ENCODE measurements at regions not wholly inside any gene's neighbourhood (a gene's known extent, or its start where the extent isn't known, plus 50 kb on each side); places are given as distances from the start of the nearest gene placed in this dataset.
"Not testable (repeated sequence)": the region's sequence is repeated elsewhere in the genome, so short reads cannot be mapped to it uniquely, and the experiment has no call there.

DNA sequence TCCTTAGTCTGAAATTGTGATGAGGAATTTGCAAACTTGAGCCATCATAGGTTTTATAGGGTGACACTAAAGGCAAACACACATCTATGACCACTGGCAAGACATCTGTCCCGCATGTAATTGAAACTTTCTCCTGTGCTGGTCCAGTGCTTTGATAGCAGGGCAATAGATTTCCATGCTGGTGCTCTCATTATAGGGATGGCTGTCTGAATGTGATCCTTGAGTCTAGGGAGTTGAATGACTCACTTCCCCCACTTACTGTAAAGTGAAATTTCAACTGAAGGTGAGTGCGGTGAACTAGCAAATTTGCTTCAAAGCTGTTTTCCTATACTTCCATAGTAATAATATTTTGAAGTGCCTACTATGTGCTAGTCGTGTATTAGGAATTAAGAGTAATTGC is 1630.0 kb downstream of the STIM2 start:
- no peaks in the 10 kb centered on the region for H4K20me1 ChIP-seq (ENCODE audit: control insufficient read depth, extremely low read depth, insufficient read depth, low read length)
- H3K27ac ChIP-seq (ENCODE audit: insufficient read depth, low read length), result no peak overlapping the region
- no peak overlapping the region for H3K9ac ChIP-seq (ENCODE audit: insufficient read depth, low read length)
- no peak for TF ChIP-seq EZH2 (IDR thresholded peaks at IDR 0.05; ENCODE audit: low read length, missing control alignments)
- TF ChIP-seq, protein P1, sequence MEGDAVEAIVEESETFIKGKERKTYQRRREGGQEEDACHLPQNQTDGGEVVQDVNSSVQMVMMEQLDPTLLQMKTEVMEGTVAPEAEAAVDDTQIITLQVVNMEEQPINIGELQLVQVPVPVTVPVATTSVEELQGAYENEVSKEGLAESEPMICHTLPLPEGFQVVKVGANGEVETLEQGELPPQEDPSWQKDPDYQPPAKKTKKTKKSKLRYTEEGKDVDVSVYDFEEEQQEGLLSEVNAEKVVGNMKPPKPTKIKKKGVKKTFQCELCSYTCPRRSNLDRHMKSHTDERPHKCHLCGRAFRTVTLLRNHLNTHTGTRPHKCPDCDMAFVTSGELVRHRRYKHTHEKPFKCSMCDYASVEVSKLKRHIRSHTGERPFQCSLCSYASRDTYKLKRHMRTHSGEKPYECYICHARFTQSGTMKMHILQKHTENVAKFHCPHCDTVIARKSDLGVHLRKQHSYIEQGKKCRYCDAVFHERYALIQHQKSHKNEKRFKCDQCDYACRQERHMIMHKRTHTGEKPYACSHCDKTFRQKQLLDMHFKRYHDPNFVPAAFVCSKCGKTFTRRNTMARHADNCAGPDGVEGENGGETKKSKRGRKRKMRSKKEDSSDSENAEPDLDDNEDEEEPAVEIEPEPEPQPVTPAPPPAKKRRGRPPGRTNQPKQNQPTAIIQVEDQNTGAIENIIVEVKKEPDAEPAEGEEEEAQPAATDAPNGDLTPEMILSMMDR (conservative IDR thresholded peaks at IDR 0.05 in 1 of 2, IDR thresholded peaks at IDR 0.05 in 1 of 2; ENCODE audit: low read depth in 1 of 2, low read length in 2 of 2), result no peak
- H3K4me3 ChIP-seq (replicated peaks in 1 of 4; ENCODE audit: control extremely low read depth in 1 of 4, insufficient read depth in 1 of 4, low read depth in 3 of 4, low read length in 4 of 4), result no peak overlapping the region
- H3K4me1 ChIP-seq (ENCODE audit: control insufficient read depth, extremely low read depth, insufficient read depth, low read length), result no peaks in the 10 kb centered on the region
- no peak for DNase-seq (ENCODE audit: low read depth in 2 of 2)
- H2AFZ ChIP-seq (ENCODE audit: low read length), result no peak overlapping the region
- H3K4me2 ChIP-seq (ENCODE audit: extremely low read depth, insufficient read depth, low read length), result no peak overlapping the region
- no peaks in the 10 kb centered on the region for H3K36me3 ChIP-seq (ENCODE audit: control insufficient read depth, insufficient read depth, low read length)
- no peaks in the 10 kb centered on the region for H3K79me2 ChIP-seq (ENCODE audit: control insufficient read depth, insufficient read depth, low read length)
- H3K27me3 ChIP-seq (ENCODE audit: control insufficient read depth, insufficient read depth, low read length), result no peaks in the 10 kb centered on the region
- H3K9me3 ChIP-seq (ENCODE audit: control insufficient read depth, insufficient read depth, low read depth, low read length), result no peaks in the 10 kb centered on the region

DNA sequence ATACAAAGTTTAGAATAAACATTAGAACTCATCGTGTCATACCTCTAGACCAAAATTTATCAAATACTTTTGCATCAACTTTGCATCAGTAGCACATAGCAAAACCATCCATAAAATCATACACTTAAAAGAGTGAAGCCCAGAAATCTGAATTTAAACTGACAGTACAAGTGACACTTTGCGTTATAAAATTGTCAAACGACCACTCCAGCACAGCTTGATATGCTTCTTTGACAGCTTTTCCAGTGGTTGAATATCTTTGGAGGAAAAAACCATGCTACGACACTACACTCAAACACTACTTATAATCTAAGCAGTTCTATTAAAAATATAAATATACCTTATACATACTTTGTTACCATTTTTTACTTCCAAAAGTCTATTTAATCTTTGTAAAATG is 1644.4 kb downstream of the STIM2 start:
- Histone ChIP-seq H3K4me3 (replicated peaks in 1 of 4; ENCODE audit: control extremely low read depth in 1 of 4, insufficient read depth in 1 of 4, low read depth in 3 of 4, low read length in 4 of 4) (no peak overlapping the region), H3K27ac (ENCODE audit: insufficient read depth, low read length) (no peak overlapping the region), H3K27me3 (ENCODE audit: control insufficient read depth, insufficient read depth, low read length) (no peaks in the 10 kb centered on the region), H2AFZ (ENCODE audit: low read length) (no peak overlapping the region), H3K36me3 (ENCODE audit: control insufficient read depth, insufficient read depth, low read length) (no peaks in the 10 kb centered on the region), H3K9me3 (ENCODE audit: control insufficient read depth, insufficient read depth, low read depth, low read length) (no peaks in the 10 kb centered on the region), H3K9ac (ENCODE audit: insufficient read depth, low read length) (no peak overlapping the region), H3K79me2 (ENCODE audit: control insufficient read depth, insufficient read depth, low read length) (no peaks in the 10 kb centered on the region), H4K20me1 (ENCODE audit: control insufficient read depth, extremely low read depth, insufficient read depth, low read length) (no peaks in the 10 kb centered on the region), H3K4me1 (ENCODE audit: control insufficient read depth, extremely low read depth, insufficient read depth, low read length) (no peaks in the 10 kb centered on the region), H3K4me2 (ENCODE audit: extremely low read depth, insufficient read depth, low read length) (no peak overlapping the region)
- TF ChIP-seq EZH2 (IDR thresholded peaks at IDR 0.05; ENCODE audit: low read length, missing control alignments), result no peak
- TF ChIP-seq, protein P1 (conservative IDR thresholded peaks at IDR 0.05 in 1 of 2, IDR thresholded peaks at IDR 0.05 in 1 of 2; ENCODE audit: low read depth in 1 of 2, low read length in 2 of 2), result no peak
- no peak for DNase-seq (ENCODE audit: low read depth in 2 of 2)

DNA sequence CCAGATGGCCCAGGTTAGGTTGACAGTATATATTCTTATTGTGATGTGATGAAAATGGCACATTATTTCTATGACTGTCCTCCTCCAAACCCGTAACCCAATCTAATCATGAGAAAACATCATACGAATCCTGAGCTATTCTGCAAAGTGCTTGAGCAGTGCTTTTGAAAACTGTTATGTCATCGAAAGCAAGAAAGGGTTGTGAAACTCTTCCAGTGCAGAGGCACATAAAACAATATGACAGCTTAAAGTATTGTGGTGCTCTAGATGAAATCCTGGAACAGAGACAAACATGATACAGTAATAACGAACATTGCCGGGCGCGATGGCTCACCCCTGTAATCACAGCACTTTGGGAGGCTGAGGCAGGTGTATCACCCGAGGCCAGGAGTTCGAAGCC is 1648.0 kb downstream of the STIM2 start:
- TF ChIP-seq, protein P1 (conservative IDR thresholded peaks at IDR 0.05 in 1 of 2, IDR thresholded peaks at IDR 0.05 in 1 of 2; ENCODE audit: low read depth in 1 of 2, low read length in 2 of 2), result no peak
- no peak for TF ChIP-seq EZH2 (IDR thresholded peaks at IDR 0.05; ENCODE audit: low read length, missing control alignments)
- H3K9ac ChIP-seq (ENCODE audit: insufficient read depth, low read length), result no peak overlapping the region
- no peak for DNase-seq (ENCODE audit: low read depth in 2 of 2)

DNA sequence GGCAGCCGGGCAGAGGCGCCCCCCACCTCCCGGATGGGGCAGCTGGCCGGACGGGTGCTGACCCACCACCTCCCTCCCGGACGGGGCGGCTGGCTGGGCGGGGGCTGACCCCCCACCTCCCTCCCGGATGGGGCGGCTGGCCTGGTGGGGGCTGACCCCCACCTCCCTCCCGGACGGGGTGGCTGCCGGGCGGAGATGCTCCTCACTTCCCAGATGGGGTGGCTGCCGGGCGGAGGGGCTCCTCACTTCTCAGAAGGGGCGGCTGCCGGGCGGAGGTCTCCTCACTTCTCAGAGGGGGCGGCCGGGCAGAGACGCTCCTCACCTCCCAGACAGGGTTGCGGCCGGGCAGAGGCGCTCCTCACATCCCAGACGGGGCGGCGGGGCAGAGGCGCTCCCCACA is 1654.1 kb downstream of the STIM2 start:
- not testable (repeated sequence) for H3K27ac ChIP-seq (ENCODE audit: insufficient read depth, low read length); H3K4me3 ChIP-seq (replicated peaks in 1 of 4; ENCODE audit: control extremely low read depth in 1 of 4, insufficient read depth in 1 of 4, low read depth in 3 of 4, low read length in 4 of 4); H3K79me2 ChIP-seq (ENCODE audit: control insufficient read depth, insufficient read depth, low read length); H4K20me1 ChIP-seq (ENCODE audit: control insufficient read depth, extremely low read depth, insufficient read depth, low read length); H3K9ac ChIP-seq (ENCODE audit: insufficient read depth, low read length); H3K36me3 ChIP-seq (ENCODE audit: control insufficient read depth, insufficient read depth, low read length); H3K9me3 ChIP-seq (ENCODE audit: control insufficient read depth, insufficient read depth, low read depth, low read length); H2AFZ ChIP-seq (ENCODE audit: low read length); H3K4me1 ChIP-seq (ENCODE audit: control insufficient read depth, extremely low read depth, insufficient read depth, low read length); H3K4me2 ChIP-seq (ENCODE audit: extremely low read depth, insufficient read depth, low read length); DNase-seq (ENCODE audit: low read depth in 2 of 2); H3K27me3 ChIP-seq (ENCODE audit: control insufficient read depth, insufficient read depth, low read length)

More for the DNA sequence above, 1648.0 kb downstream of the STIM2 start:
- Histone ChIP-seq H3K9me3 (ENCODE audit: control insufficient read depth, insufficient read depth, low read depth, low read length) (no peaks in the 10 kb centered on the region), H3K27me3 (ENCODE audit: control insufficient read depth, insufficient read depth, low read length) (no peaks in the 10 kb centered on the region), H3K36me3 (ENCODE audit: control insufficient read depth, insufficient read depth, low read length) (no peaks in the 10 kb centered on the region), H3K79me2 (ENCODE audit: control insufficient read depth, insufficient read depth, low read length) (no peaks in the 10 kb centered on the region), H3K4me1 (ENCODE audit: control insufficient read depth, extremely low read depth, insufficient read depth, low read length) (no peaks in the 10 kb centered on the region), H3K27ac (ENCODE audit: insufficient read depth, low read length) (no peak overlapping the region), H4K20me1 (ENCODE audit: control insufficient read depth, extremely low read depth, insufficient read depth, low read length) (no peaks in the 10 kb centered on the region), H3K4me2 (ENCODE audit: extremely low read depth, insufficient read depth, low read length) (no peak overlapping the region), H3K4me3 (replicated peaks in 1 of 4; ENCODE audit: control extremely low read depth in 1 of 4, insufficient read depth in 1 of 4, low read depth in 3 of 4, low read length in 4 of 4) (no peak overlapping the region), H2AFZ (ENCODE audit: low read length) (no peak overlapping the region)

Data from fibroblast of lung (primary cell).